ENCODE measurements at regions not wholly inside any gene's neighbourhood (a gene's known extent, or its start where the extent isn't known, plus 50 kb on each side); places are given as distances from the start of the nearest gene placed in this dataset.
"Not testable (repeated sequence)": the region's sequence is repeated elsewhere in the genome, so short reads cannot be mapped to it uniquely, and the experiment has no call there.

DNA sequence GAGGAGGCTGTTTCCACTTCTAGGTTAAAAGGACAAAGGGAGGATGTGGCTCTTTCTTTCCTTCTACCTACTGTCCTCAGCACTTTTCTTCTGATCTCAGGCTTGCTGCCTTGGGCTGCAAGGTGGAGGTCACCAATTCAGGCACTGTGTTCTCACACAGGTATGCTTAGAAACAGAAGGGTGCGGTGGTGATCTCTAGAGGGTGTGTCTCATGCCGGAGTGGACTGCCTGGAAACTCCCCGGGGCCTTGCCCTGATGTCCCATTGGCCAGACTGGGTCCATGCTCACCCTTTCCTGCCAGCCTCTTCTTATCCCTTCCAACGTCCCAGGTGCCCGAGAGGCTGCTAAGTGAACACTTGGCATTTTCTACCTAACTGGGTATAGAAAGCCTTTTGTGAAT lies 1197.6 kb downstream of the AACS start:
- no peak for DNase-seq (ENCODE audit: low read depth in 2 of 2)

DNA sequence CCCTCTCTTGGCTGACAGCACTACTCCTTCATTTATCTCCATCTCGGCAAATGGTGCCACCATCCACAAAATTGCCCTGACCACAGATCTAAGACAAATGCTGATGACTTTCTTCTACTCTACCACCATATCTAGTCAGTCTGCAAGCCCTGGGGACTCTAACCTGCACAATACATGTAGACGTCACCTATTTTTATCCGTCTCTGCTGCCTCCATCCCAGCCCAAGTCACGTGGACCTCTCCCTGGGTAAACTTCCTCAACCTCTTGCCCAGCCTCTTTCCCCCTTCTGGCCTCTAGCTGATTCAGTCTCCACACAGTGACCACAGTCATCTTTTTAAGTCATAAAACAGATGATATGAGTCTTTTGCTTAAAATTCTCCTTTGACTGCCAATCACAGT lies 1203.0 kb downstream of the AACS start:
- DNase-seq (ENCODE audit: low read depth in 2 of 2) = no peak

DNA sequence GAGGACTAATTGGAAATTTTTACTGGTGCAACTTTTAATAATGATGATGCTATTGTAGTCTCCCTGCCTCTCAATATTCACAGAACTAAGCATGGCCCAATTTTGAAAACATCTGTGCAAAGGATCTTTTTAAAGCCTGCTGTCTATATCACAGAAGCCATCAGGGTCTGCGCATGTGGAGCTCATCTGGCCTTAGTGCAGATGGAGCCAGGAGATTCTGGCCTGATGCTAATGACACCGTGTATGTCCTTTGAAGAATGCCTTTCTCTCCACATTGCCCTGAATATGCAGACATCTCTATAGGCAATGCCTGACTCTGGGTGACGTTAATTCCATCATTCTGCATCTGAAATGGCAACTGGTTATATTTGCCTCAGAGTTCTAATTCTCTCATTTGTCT lies 1205.9 kb downstream of the AACS start:
- DNase-seq (ENCODE audit: low read depth in 2 of 2) = no peak

DNA sequence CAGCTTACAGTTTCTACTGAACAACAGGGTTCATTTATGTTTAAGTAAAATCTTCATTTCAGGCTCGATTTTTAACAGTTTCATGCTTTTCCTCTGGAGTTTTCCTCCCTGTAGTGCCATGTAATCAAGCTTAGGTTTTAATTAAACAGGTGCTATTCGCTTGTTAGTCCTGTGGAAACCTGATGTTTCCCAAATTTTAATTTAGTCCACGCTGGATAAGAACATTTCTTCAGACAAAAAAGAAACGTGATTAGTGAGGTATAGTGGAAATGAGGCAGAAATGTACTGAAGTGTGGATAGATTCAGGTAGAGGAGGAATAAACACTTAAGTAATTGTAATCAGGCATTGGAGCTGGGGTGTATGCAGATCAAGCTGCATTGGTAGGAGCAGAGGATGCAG lies 1217.5 kb downstream of the AACS start:
- DNase-seq (ENCODE audit: low read depth in 2 of 2) = no peak

DNA sequence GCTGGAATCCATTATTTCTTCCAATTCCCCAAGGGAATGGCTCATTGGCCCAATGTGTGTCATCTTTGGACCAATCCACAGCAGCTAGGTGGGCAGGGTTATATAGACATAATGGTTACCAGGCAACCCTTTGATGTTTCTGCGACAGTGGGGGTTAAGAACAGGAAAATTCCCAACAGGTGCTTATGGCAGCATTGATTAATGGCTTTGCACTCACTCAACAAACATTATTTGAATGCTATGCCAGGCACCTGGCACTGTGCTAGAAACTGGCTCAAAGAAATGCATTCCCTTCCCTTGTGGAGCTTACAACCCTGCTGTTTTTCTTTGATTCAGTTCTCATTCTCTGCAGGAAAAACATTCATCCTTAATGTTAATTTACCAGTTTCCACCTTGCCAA lies 1221.0 kb downstream of the AACS start:
- no peak for DNase-seq (ENCODE audit: low read depth in 2 of 2)

DNA sequence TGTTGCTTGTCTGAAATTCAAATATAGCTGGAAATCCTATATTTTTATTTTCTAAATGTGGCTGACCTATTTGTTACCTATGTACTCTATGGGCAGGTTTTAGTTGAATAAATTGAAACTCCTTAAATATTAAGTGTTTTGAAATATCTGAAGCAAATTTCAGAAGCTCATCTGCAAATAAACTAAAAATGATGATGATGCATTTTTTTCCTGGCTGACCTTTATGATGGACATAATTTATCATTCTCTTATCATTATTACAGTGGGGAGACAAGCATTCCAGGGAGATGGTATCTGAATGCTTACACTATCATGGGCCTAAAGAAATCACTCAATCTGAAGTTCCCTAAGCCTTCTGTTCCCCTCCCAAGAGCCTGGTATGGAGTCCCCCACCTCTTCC lies 1225.2 kb downstream of the AACS start:
- DNase-seq (ENCODE audit: low read depth in 2 of 2) = no peak

DNA sequence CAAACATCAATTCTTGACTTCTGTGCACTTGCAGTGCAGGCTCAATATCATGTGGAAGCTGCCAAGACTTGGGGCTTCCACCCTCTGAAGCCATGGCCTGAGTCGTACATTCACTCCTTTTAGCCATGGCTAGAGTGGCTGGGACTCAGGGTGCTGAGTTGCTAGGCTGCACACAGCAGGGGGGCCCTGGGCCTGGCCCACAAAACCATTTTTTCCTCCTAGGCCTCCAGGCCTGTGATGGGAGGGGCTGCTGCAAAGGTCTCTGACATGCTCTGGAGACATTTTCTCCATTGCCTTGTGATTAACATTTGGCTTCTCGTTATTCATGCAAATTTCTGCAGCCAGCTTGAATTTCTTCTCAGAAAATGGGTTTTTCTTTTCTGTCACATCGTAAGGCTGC lies 1226.8 kb downstream of the AACS start:
- not testable (repeated sequence) for DNase-seq (ENCODE audit: low read depth in 2 of 2)

DNA sequence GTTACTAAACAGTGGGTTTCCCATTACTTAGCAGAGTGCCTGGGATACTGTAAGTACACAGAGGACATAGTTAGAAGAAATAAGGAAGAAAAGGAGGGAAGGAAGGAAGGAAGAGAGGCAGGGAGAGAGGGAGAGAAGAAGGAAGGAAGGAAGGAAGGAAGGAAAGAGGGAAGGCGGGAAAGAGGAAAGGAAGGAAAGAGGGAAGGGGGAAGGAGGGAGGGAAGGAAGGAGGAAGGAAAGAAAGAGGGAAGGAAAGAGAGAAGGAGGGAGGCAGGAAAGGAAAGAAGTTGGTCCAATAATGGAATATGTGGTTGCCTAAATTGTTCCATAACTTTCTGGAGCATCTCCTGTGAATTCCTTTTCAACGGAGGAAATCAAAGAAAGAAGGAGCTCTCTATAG lies 1230.4 kb downstream of the AACS start:
- DNase-seq (ENCODE audit: low read depth in 2 of 2) = no peak

DNA sequence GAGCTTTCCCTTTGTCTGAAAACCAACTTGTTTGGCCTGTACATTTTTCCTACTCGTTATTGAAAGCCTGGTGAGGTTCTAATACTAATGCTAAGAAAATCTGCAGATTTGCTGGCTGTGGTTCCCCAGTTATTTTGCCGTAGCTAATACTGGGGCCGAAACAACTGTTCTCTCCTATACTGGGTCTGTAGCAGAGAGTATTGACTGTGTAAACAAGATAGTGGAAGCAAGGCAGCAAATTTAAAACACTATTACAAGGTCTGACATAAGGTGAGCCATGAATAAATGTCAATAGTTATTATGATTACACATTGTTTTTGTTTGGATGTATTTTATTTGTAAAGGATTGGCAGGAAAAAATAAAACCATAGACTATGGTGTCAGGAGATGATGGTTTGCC lies 1244.0 kb downstream of the AACS start:
- no peak for DNase-seq (ENCODE audit: low read depth in 2 of 2)

DNA sequence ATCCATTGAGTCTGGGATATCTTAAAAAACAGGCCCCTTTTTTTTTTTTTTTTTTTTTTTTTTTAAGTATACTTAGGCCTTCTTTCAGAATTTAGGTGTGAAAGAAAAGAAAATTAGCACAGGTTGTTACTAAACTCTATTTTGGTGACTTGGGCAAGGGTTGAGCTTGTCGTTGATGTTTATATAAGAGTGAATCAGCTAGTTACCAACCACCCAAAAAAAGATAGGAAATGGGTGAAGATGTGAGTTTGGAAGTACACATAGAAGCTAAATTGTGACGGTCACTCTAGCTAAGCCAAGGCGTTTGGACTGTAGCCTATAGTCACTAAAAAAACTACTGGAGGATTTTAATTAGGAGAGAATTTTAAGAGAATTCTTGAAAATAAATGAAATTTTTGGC lies 1247.2 kb downstream of the AACS start:
- no peak for DNase-seq (ENCODE audit: low read depth in 2 of 2)

DNA sequence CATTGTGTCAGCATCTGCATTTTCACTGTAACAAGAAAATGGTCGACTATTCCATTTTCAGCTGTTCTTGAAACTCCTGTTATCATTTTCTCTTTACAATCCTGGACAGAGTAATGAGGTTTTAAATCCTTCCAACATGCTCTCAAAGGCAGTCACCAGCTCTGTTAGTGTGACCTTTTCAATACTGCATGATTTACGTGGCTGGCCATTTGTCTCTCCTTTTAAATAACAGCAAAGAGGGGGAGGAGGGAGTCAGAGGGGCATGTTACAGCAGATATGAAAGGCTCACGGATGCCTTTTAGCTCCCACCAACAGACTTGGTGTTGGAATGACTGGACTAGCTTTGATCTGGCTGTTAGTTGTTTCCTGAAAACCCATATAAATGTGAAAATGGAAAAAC lies 1251.2 kb downstream of the AACS start:
- no peak for DNase-seq (ENCODE audit: low read depth in 2 of 2)

DNA sequence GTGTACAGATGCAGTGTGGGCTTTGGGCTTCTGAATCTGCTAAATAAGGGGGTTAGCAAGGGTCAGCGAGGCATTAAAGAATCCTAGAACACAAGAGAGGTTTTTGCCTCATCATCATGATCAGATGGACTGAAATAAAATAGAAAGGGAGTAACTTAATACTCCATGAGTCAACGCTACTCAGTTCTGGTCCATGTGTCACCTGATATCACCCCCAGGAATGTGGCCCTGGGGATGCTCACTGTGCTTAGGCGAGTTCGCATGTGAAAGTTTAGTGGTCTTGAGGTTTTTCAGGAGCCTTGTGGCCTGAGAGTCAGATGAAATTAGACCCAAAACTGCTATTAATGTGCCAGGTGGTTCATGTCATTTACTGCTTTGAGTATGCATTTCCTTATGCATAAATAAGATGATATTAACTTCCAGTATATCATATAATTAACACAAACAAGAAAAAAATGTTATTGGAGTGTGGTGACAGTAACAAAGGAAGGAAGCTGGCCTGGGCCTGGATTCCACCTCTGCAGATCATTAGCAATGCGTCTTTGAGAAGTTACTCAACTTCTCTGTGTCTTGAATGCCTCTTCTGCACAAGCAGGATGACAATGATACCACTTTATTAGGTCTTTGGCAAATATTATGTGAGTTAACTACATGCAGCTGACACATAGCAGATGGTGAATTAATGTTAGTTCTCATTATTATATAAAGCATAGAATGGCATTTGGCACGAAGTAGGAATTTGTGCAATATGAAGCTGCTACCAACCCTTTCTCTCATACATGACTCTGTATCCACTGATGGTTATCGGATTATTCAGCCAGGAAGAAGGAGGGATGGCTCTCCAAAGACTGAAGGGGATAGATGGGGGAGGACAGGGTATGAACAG lies 1272.6 kb downstream of the AACS start:
- peak; percentile 5 to 8 for DNase-seq (ENCODE audit: low read depth in 2 of 2)

DNA sequence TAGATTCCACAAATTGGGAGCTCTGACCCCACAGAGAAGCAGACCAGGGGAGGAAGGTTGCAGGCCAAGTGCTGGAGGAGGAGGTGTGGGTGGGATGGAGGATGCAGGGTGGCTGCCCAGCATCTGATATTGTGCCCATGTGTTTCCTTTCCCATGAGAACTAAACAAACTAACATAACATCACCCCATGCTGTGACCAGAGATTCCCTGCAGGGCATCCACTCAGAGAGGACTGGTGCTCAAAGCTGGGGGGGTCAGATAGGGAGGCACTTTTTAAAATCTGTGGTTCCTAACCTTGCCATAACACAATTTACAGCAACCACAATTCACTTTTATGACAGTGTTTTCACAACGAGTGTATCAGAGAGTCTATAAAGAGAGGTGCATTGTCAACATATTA lies 1277.6 kb downstream of the AACS start:
- no peak for DNase-seq (ENCODE audit: low read depth in 2 of 2)

DNA sequence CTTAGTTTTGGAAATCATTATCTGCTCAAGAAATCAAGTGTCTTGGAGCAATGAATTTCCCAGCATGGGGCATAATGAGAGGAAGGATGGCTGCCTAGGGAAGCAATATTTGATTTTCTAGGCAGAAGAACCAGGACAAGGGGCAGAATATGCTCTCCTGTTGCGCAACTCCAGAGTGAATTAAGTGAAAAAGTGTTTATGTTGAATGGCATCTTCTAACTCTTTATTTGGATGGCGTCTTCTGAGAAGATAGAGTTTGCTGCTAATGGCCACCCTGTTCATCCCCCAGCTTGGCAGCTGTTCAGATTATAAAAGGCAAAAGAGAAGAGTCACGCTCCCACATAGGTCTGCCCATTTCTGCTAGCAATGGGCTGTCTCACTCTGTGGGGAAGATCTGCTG lies 1278.1 kb downstream of the AACS start:
- DNase-seq (ENCODE audit: low read depth in 2 of 2) = no peak

DNA sequence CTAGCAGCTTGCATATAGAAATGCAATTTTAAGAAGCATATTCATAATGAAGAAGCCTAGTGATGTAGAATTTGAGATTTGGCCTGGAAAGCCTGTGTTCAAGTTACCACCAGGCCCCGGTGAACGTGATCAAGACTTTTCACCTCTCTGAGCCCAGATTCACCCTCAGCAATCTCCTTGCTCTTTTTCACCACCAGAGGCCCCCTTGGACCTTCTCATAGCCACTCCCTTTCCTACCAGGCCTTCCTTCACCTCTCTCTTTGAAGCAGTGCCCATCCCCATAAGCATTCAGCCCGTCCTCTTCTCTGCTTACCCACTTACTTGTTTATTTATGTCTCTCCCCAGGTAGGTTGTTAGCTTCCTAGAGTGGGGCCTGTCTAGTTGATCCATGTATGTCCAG lies 1280.9 kb downstream of the AACS start:
- no peak for DNase-seq (ENCODE audit: low read depth in 2 of 2)

DNA sequence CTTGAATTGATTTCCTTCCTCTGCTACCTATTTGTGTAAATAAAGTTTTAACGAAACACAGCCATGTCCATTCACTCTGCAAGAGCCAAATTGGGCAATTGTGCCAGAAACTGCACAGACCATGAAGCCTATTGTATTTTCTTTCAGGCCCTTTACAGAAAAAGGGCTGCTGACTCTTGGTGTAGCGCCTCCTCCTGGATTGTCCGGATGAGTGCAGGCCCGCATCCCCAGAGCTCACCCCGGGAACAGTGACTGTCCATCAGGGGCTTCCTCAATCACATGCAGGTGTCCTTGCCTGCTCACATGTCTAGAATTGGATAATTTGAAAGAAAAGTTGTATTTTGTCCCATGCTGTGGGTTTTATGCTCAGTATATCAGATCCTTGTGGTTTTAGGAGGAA lies 1282.2 kb downstream of the AACS start:
- DNase-seq (ENCODE audit: low read depth in 2 of 2) = no peak

DNA sequence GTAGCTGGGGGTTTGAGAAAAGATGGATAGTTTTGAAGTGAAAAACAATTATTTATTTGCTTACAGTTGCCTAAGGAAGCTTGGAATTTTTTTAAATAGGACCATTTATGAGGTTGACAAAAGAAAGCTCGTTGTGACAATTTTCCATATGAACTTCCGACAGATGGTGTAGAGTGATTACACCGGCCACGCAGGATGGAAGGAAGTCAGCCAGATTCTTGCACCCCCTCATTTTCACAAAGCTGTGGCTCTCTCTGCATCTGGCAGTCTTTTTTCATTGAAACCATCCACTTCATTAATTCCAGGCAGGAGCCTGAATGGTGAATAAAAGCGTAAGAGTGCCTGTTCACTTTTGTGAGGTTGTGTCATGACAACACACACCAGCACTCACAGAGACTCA lies 1284.1 kb downstream of the AACS start:
- DNase-seq (ENCODE audit: low read depth in 2 of 2) = no peak

DNA sequence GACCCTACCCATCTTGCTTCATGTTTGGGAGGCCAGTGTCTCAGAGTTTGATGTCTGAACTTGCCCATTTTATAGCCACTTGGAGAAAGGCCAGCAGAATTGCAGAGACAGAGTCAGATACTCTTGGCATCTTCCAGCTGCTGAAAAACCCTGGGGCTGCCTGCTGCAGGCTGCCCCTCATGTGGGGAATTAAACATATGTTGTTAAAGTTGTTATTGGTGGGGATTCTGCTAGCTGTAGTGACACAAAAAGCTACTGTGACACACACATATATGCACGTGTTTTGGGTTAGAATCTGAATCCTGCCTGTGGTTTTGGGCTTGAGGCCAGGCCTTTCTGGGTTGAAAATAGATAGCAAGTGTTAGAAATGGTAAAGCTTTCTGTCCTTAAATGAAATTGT lies 1288.4 kb downstream of the AACS start:
- no peak for DNase-seq (ENCODE audit: low read depth in 2 of 2)

DNA sequence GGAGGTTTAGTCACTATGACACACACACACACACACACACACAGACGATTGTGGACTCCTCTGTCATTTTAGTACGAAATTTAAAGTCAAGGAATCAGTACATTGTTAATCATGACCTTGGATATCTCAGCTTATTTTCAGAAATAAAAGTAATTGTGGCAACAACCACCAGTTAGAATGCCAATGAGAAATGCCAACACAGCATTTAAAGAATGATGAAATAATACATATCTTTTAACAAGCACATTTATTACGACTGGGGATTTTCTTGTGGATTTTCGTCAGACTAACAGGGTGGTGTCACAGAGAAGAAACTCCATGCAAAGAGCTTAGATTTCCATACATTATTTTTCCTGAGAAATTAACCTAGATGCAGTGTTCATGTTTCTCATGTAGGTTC lies 1289.4 kb downstream of the AACS start:
- no peak for DNase-seq (ENCODE audit: low read depth in 2 of 2)

DNA sequence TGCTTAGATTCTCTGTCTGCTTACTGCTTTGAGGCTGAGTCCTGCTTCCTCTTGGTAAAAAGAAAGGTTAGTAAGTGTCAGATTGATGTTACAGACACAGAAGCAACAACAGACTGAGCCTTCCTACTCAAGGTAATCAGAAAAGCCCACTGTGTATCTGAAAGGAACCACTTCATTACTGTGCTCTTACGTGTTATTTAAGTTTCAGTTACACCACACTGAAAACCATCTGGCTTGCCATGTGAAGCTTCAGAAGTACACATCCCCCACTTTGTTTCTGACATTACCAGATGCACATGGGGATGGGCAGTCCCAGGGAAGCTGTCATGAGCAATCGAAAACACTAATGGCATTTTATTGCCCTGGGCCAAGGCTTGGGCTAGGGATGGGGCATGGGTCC lies 1290.1 kb downstream of the AACS start:
- DNase-seq (ENCODE audit: low read depth in 2 of 2) = no peak

DNA sequence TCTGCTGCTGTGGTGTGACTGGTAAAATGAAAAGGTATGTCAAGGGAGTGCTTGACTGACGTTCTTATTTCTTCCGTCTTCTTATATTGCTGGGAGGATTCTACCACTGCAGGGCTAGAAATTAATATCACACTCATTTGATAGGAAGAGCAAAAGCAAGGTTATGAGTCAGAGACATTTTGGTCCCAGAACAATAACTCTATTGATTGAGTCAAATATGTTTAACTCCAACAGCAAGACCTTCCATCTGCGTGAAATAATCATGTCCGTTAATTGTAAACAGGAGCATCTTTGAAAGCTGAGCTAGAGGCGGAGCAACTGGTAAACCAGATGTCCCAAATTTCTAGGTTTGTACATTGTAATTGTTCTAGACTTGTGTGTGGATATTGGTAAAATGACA lies 1293.6 kb downstream of the AACS start:
- DNase-seq (ENCODE audit: low read depth in 2 of 2) = no peak

DNA sequence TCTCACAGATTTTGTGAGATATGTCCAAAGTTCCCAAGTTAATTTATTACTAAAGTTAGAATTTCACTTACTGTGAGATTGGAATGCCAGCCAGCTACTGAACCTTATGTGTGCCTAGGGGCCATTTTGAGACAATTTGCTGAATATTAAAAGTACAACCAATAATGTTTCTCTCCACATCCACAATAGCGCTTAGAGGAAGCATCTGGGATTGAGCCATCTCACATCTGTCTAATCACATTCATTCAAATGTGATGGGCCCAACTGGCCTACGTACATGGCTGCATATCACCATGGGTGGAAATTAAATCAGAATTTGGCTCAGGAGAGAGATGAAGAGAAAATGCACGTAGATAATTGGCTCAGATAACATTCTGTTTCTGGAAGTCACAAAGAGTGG lies 1294.0 kb downstream of the AACS start:
- DNase-seq (ENCODE audit: low read depth in 2 of 2) = no peak

DNA sequence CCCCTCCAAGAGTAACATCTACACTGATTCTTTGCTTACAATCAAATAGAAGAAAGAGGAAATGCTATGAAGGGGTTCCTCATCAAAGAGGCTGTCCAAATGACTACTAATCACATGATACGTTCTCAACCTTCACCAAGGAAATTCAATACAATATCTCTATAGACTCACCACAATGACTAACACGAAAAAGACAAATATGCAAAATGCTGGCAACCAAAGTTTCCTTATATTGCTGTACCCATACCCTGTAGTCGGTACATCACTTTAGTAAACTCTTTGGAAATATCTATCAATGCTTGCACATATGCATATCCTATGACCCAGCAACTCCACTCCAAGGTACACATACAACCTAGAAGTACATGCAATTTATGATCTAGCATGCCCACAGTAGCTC lies 1296.6 kb downstream of the AACS start:
- no peak for DNase-seq (ENCODE audit: low read depth in 2 of 2)

DNA sequence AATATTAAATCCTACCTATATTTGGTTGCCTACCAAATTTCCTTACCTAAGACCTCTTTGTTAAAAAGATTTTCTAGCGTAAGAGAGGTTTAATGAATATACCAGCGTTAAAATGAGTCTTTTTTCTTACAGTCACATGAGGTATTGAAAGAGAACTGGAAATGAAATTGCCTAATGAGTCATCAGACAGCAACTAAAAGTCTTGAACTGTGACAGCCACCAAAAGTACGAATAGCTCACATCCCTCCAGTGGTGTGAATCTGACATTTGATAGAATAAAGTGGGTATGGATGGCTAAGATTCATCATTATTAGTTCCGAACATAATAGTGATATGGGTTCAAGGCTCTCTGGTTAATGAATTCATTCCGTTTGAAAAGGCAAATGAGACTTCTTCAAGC lies 1297.3 kb downstream of the AACS start:
- DNase-seq (ENCODE audit: low read depth in 2 of 2) = no peak
